ENCODE measurements at regions not wholly inside any gene's neighbourhood (a gene's known extent, or its start where the extent isn't known, plus 50 kb on each side); places are given as distances from the start of the nearest gene placed in this dataset.

GRCh38 chr2:164285576-164285975 lies 335.7 kb downstream of the GRB14 start:
- Histone ChIP-seq H3K4me2 (no peak overlapping the region), H3K79me2 (ENCODE audit: low read depth) (no peaks in the 10 kb centered on the region), H3K27ac (no peak overlapping the region), H4K20me1 (ENCODE audit: low read depth) (no peaks in the 10 kb centered on the region), H3K4me3 (no peak overlapping the region), H3F3A (ENCODE audit: low read depth) (no peaks in the 10 kb centered on the region), H3K9ac (no peak overlapping the region), H3K9me3 (ENCODE audit: low read depth) (no peaks in the 10 kb centered on the region), H3K27me3 (no peaks in the 10 kb centered on the region), H3K36me3 (no peaks in the 10 kb centered on the region), H3K4me1 (peaks cover 14% of the 10 kb centered on the region), H2AFZ (replicated peaks) (no peak overlapping the region)
- H3K4me1 Mint-ChIP-seq: peaks cover 3% of the 10 kb centered on the region
- H3K9me3 Mint-ChIP-seq: peaks cover 3% of the 10 kb centered on the region
- no peak overlapping the region for H3K4me3 Mint-ChIP-seq
- no peak overlapping the region for H3K27ac Mint-ChIP-seq
- TF ChIP-seq EZH2phosphoT487 (IDR thresholded peaks at IDR 0.05) (no peak), EZH2 (IDR thresholded peaks at IDR 0.05) (no peak), CTCF (IDR thresholded peaks at IDR 0.05) (no peak)
- H3K27me3 Mint-ChIP-seq (ENCODE audit: insufficient read depth, low read depth): peaks cover 3% of the 10 kb centered on the region
- H3K36me3 Mint-ChIP-seq: no peaks in the 10 kb centered on the region
- no peak for DNase-seq (ENCODE audit: low spot score)

DNA sequence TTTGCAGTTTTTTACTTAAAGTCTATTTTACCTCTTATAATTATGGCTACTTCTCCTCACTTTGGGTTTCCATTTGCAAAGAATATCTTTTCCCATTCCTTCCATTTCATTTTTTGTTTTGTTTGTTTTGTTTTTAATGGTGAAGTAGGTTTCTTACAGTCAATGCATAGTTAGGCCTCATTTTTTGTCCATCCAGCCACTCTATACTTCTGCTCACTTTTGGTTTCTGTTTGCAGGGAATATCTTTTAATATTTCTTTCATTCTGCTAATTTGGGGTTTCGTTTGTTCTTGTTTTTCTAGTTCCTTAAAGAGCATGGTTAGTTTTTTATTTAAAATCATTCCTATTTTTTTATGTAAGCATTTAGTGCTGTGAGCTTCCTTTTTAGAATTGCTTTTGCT lies 339.4 kb downstream of the GRB14 start:
- no peaks in the 10 kb centered on the region for H3K27me3 Mint-ChIP-seq (ENCODE audit: insufficient read depth, low read depth)
- H3K4me3 Mint-ChIP-seq: no peak overlapping the region
- H3K9me3 ChIP-seq (ENCODE audit: low read depth): peaks cover 4% of the 10 kb centered on the region
- H3K4me3 ChIP-seq: no peak overlapping the region
- H3K27ac Mint-ChIP-seq: no peak overlapping the region
- peaks cover 4% of the 10 kb centered on the region for H3K4me1 ChIP-seq
- H3K27ac ChIP-seq: no peak overlapping the region
- TF ChIP-seq CTCF (IDR thresholded peaks at IDR 0.05): no peak
- TF ChIP-seq EZH2 (IDR thresholded peaks at IDR 0.05): no peak
- no peak for TF ChIP-seq EZH2phosphoT487 (IDR thresholded peaks at IDR 0.05)
- no peaks in the 10 kb centered on the region for H4K20me1 ChIP-seq (ENCODE audit: low read depth)
- no peaks in the 10 kb centered on the region for H3K36me3 ChIP-seq
- peaks cover 2% of the 10 kb centered on the region for H3K4me1 Mint-ChIP-seq
- no peaks in the 10 kb centered on the region for H3K79me2 ChIP-seq (ENCODE audit: low read depth)
- H3K36me3 Mint-ChIP-seq: no peaks in the 10 kb centered on the region
- no peak for DNase-seq (ENCODE audit: low spot score)
- H3K9me3 Mint-ChIP-seq: no peaks in the 10 kb centered on the region
- H3F3A ChIP-seq (ENCODE audit: low read depth): no peaks in the 10 kb centered on the region
- H3K4me2 ChIP-seq: no peak overlapping the region
- no peak overlapping the region for H2AFZ ChIP-seq (replicated peaks)
- H3K27me3 ChIP-seq: no peaks in the 10 kb centered on the region
- H3K9ac ChIP-seq: no peak overlapping the region

GRCh38 chr2:164275659-164276058 lies 345.6 kb downstream of the GRB14 start:
- peak overlapping the region; percentile 46 for H2AFZ ChIP-seq (replicated peaks)
- no peaks in the 10 kb centered on the region for H3K36me3 Mint-ChIP-seq
- no peak overlapping the region for H3K9ac ChIP-seq
- no peaks in the 10 kb centered on the region for H3K9me3 Mint-ChIP-seq
- no peak overlapping the region for H3K27ac ChIP-seq
- no peaks in the 10 kb centered on the region for H3K27me3 ChIP-seq
- H3K4me3 Mint-ChIP-seq: no peak overlapping the region
- peaks cover 31% of the 10 kb centered on the region for H3K4me1 ChIP-seq
- peaks cover 4% of the 10 kb centered on the region for H3K9me3 ChIP-seq (ENCODE audit: low read depth)
- H3K4me2 ChIP-seq: no peak overlapping the region
- H3K4me1 Mint-ChIP-seq: peaks cover 22% of the 10 kb centered on the region
- H3K36me3 ChIP-seq: no peaks in the 10 kb centered on the region
- no peaks in the 10 kb centered on the region for H3F3A ChIP-seq (ENCODE audit: low read depth)
- DNase-seq (ENCODE audit: low spot score): no peak
- H4K20me1 ChIP-seq (ENCODE audit: low read depth): no peaks in the 10 kb centered on the region
- H3K4me3 ChIP-seq: no peak overlapping the region
- TF ChIP-seq EZH2 (IDR thresholded peaks at IDR 0.05): no peak
- TF ChIP-seq EZH2phosphoT487 (IDR thresholded peaks at IDR 0.05): no peak
- TF ChIP-seq CTCF (IDR thresholded peaks at IDR 0.05): no peak
- no peak overlapping the region for H3K27ac Mint-ChIP-seq
- no peaks in the 10 kb centered on the region for H3K27me3 Mint-ChIP-seq (ENCODE audit: insufficient read depth, low read depth)
- no peaks in the 10 kb centered on the region for H3K79me2 ChIP-seq (ENCODE audit: low read depth)

Measured in neural progenitor cell (in vitro differentiated cells).